Neural progenitor cell (in vitro differentiated cells): ENCODE measurements at regions not wholly inside any gene's neighbourhood (a gene's known extent, or its start where the extent isn't known, plus 50 kb on each side); places are given as distances from the start of the nearest gene placed in this dataset.

Experiments used
- DNase-seq: peaks from one replicate; pipeline ENCODE4 v3.0.0-alpha.2; 2016; ENCODE audit warnings: low spot score
- H2AFZ ChIP-seq: fragments of 200-600 bp; sonication (generic); replicated peaks from 2 replicates; pipeline ENCODE4 v1.6.1; 2016; ENCODE audit warnings: antibody characterized with exemption
- H3F3A ChIP-seq: fragments of 200-600 bp; sonication (generic); 2 replicates; pipeline ENCODE4 v1.6.1; 2016; ENCODE audit warnings: antibody characterized with exemption, low read depth
- H3K27ac ChIP-seq: fragments of 200-600 bp; sonication (generic); 2 replicates; pipeline ENCODE4 v1.5.1; 2016; ENCODE audit warnings: mild to moderate bottlenecking
- H3K27me3 ChIP-seq: fragments of 200-600 bp; sonication (generic); 2 replicates; pipeline ENCODE4 v1.6.1; 2016; ENCODE audit warnings: mild to moderate bottlenecking, moderate library complexity
- H3K36me3 ChIP-seq: fragments of 200-600 bp; sonication (generic); 2 replicates; pipeline ENCODE4 v1.5.1; 2016
- H3K4me1 ChIP-seq: fragments of 200-600 bp; sonication (generic); 2 replicates; pipeline ENCODE4 v1.6.1; 2016; ENCODE audit warnings: mixed run types
- H3K4me2 ChIP-seq: fragments of 200-600 bp; sonication (generic); 2 replicates; pipeline ENCODE4 v1.6.1; 2016
- H3K4me3 ChIP-seq: fragments of 200-600 bp; sonication (generic); 2 replicates; pipeline ENCODE4 v1.5.1; 2016
- H3K79me2 ChIP-seq: fragments of 200-600 bp; sonication (generic); 2 replicates; pipeline ENCODE4 v1.6.1; 2016; ENCODE audit warnings: low read depth
- H3K9ac ChIP-seq: fragments of 200-600 bp; sonication (generic); 2 replicates; pipeline ENCODE4 v1.6.1; 2016
- H3K9me3 ChIP-seq: fragments of 200-600 bp; sonication (generic); 2 replicates; pipeline ENCODE4 v1.5.1; 2016; ENCODE audit warnings: low read depth
- H4K20me1 ChIP-seq: fragments of 200-600 bp; sonication (generic); 2 replicates; pipeline ENCODE4 v1.6.1; 2016; ENCODE audit warnings: low read depth
- H3K27ac Mint-ChIP-seq: 3 replicates; pipeline ENCODE4 v1.8.0; 2021; ENCODE audit warnings: mixed read lengths
- H3K27me3 Mint-ChIP-seq: 2 replicates; pipeline ENCODE4 v1.8.0; 2022; ENCODE audit warnings: low read depth, mild to moderate bottlenecking, inconsistent platforms, moderate library complexity, mixed read lengths; ENCODE audit not compliant: insufficient read depth
- H3K36me3 Mint-ChIP-seq: 3 replicates; pipeline ENCODE4 v1.8.0; 2021; ENCODE audit warnings: mixed read lengths
- H3K4me1 Mint-ChIP-seq: 3 replicates; pipeline ENCODE4 v1.8.0; 2021; ENCODE audit warnings: mixed read lengths
- H3K4me3 Mint-ChIP-seq: 3 replicates; pipeline ENCODE4 v1.8.0; 2021; ENCODE audit warnings: mild to moderate bottlenecking, moderate library complexity, mixed read lengths
- H3K9me3 Mint-ChIP-seq: 3 replicates; pipeline ENCODE4 v1.8.0; 2020; ENCODE audit warnings: mixed read lengths
- EZH2 ChIP-seq: fragments of 200-600 bp; sonication (generic); IDR thresholded peaks from 2 replicates; pipeline ENCODE4 v1.6.1; 2017; ENCODE audit warnings: antibody characterized with exemption, mild to moderate bottlenecking, moderate library complexity
- EZH2phosphoT487 ChIP-seq: fragments of 200-600 bp; sonication (generic); IDR thresholded peaks from 2 replicates; pipeline ENCODE4 v1.6.1; 2017; ENCODE audit warnings: antibody characterized with exemption
- TF ChIP-seq, protein P1 (sequence below): fragments of 200-600 bp; sonication (generic); IDR thresholded peaks from 2 replicates; pipeline ENCODE4 v1.5.1; 2017; ENCODE audit warnings: antibody characterized with exemption, mild to moderate bottlenecking

DNA sequence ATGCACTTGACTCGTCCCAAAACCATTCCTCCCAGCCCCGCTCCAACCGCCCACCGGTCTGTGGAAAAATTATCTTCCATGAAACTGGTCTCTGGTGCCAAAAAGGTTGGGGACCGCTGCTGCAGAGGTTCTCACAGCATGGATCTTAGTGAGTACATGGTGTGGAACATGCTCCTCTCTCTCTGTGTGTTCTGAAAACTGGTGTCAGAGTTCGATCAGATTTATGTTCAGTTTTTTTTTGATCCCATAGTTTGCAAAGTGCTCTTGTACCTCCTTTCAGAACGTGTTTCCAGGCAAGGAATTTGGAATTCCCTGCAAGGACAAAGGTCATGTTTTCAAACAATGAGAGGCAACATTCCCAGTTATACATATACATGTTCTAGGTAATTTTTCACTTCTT, 61.2 kb upstream of the FAM171A1 start:
- Histone ChIP-seq H3K79me2 (no peaks in the 10 kb centered on the region), H2AFZ (no peak overlapping the region), H3K4me1 (no peaks in the 10 kb centered on the region), H3K27me3 (peaks cover 22% of the 10 kb centered on the region), H3K27ac (no peak overlapping the region), H4K20me1 (no peaks in the 10 kb centered on the region), H3K36me3 (no peaks in the 10 kb centered on the region), H3F3A (no peaks in the 10 kb centered on the region), H3K4me2 (no peak overlapping the region), H3K4me3 (no peak overlapping the region), H3K9ac (no peak overlapping the region), H3K9me3 (no peaks in the 10 kb centered on the region)
- H3K4me3 Mint-ChIP-seq: no peak overlapping the region
- H3K36me3 Mint-ChIP-seq: no peaks in the 10 kb centered on the region
- H3K4me1 Mint-ChIP-seq: peaks cover 19% of the 10 kb centered on the region
- TF ChIP-seq EZH2phosphoT487 (no peak), EZH2 (no peak)
- TF ChIP-seq, protein P1, sequence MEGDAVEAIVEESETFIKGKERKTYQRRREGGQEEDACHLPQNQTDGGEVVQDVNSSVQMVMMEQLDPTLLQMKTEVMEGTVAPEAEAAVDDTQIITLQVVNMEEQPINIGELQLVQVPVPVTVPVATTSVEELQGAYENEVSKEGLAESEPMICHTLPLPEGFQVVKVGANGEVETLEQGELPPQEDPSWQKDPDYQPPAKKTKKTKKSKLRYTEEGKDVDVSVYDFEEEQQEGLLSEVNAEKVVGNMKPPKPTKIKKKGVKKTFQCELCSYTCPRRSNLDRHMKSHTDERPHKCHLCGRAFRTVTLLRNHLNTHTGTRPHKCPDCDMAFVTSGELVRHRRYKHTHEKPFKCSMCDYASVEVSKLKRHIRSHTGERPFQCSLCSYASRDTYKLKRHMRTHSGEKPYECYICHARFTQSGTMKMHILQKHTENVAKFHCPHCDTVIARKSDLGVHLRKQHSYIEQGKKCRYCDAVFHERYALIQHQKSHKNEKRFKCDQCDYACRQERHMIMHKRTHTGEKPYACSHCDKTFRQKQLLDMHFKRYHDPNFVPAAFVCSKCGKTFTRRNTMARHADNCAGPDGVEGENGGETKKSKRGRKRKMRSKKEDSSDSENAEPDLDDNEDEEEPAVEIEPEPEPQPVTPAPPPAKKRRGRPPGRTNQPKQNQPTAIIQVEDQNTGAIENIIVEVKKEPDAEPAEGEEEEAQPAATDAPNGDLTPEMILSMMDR: no peak
- H3K9me3 Mint-ChIP-seq: no peaks in the 10 kb centered on the region
- H3K27ac Mint-ChIP-seq: no peak overlapping the region
- DNase-seq: no peak
- H3K27me3 Mint-ChIP-seq: peaks cover 2% of the 10 kb centered on the region

DNA sequence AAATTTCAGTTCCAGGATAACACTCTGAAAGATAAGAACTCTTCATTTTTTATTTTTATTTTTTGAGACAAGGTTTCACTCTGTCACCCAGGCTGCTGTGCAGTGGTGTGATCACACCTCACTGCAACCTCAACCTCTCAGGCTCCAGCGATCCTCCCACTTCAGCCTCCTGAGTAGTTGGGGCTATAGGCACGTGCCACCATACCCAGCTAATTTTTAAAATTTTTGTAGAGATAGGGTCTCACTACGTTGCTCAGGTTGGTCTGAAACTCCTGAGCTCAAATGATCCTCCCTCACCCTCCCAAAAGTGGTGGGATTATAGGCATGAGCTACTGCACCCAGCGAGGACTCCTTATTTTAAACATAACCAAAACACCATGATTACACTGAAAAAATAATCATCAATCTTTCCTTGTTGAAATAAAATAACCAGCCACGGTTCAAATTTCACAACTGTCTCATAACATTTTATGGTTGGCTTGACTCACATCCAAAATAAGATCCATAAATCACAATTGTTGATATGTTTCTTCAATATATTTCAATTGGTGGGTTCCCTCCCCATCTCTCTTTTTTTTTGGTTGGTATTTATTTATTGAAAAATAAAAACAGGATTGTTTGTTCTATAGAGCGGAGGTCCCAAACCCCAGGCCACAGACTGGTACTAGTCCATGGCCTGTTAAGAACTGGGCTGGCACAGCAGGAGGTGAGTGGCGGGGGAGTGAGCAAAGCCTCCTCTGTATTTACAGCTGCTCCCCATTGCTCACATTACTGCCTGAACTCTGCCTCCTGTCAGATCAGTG, 60.1 kb upstream of the FAM171A1 start:
- no peak for DNase-seq
- Mint-ChIP-seq H3K4me3 (no peak overlapping the region), H3K4me1 (peaks cover 15% of the 10 kb centered on the region)

DNA sequence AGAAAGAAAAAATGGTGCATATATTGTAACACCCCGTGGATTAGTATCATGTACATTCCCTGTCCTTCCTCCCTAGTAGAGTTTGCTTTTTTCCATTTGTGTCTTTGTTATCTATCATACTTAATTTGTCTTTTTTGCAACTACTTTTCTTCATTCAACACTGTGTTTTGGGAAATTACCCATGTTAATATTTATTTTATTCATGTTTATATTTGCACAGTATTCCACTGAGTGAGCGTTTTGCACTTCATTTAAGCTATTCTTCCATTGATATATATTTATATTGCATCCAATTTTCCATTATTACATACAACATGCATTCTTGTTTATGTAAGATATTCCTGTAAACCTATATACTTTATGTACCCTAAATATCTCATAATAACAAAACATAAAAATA, 57.6 kb upstream of the FAM171A1 start:
- no peaks in the 10 kb centered on the region for H3K79me2 ChIP-seq
- no peak overlapping the region for H3K4me3 Mint-ChIP-seq

More for the DNA sequence above, 60.1 kb upstream of the FAM171A1 start:
- no peaks in the 10 kb centered on the region for H3K79me2 ChIP-seq
- H3F3A ChIP-seq: no peaks in the 10 kb centered on the region
- peaks cover 16% of the 10 kb centered on the region for H3K27me3 ChIP-seq
- TF ChIP-seq, protein P1: no peak
- H3K9ac ChIP-seq: no peak overlapping the region
- no peaks in the 10 kb centered on the region for H3K36me3 ChIP-seq
- Mint-ChIP-seq H3K27ac (no peak overlapping the region), H3K9me3 (no peaks in the 10 kb centered on the region), H3K36me3 (no peaks in the 10 kb centered on the region), H3K27me3 (peaks cover 2% of the 10 kb centered on the region)
- H4K20me1 ChIP-seq: no peaks in the 10 kb centered on the region
- H3K4me1 ChIP-seq: no peaks in the 10 kb centered on the region
- H3K4me2 ChIP-seq: no peak overlapping the region
- no peaks in the 10 kb centered on the region for H3K9me3 ChIP-seq
- no peak overlapping the region for H2AFZ ChIP-seq
- no peak overlapping the region for H3K27ac ChIP-seq
- no peak overlapping the region for H3K4me3 ChIP-seq

More for the DNA sequence above, 57.6 kb upstream of the FAM171A1 start:
- H3K27ac ChIP-seq: no peak overlapping the region
- peaks cover 2% of the 10 kb centered on the region for H3K27me3 Mint-ChIP-seq
- peaks cover 13% of the 10 kb centered on the region for H3K27me3 ChIP-seq
- no peak overlapping the region for H3K9ac ChIP-seq
- no peak for TF ChIP-seq EZH2phosphoT487
- no peak for TF ChIP-seq EZH2
- TF ChIP-seq, protein P1: no peak
- no peak overlapping the region for H3K4me2 ChIP-seq
- no peaks in the 10 kb centered on the region for H3K36me3 Mint-ChIP-seq
- H3K4me1 Mint-ChIP-seq: peaks cover 6% of the 10 kb centered on the region
- no peaks in the 10 kb centered on the region for H3K4me1 ChIP-seq
- no peaks in the 10 kb centered on the region for H4K20me1 ChIP-seq
- H3K4me3 ChIP-seq: no peak overlapping the region
- H2AFZ ChIP-seq: no peak overlapping the region
- no peak for DNase-seq
- no peaks in the 10 kb centered on the region for H3K9me3 Mint-ChIP-seq
- no peaks in the 10 kb centered on the region for H3K9me3 ChIP-seq
- no peaks in the 10 kb centered on the region for H3K36me3 ChIP-seq
- no peaks in the 10 kb centered on the region for H3F3A ChIP-seq
- H3K27ac Mint-ChIP-seq: no peak overlapping the region
